ENCODE measurements at regions not wholly inside any gene's neighbourhood (a gene's known extent, or its start where the extent isn't known, plus 50 kb on each side); places are given as distances from the start of the nearest gene placed in this dataset.

GRCh38 chr10:130372222-130372621 is 236.0 kb downstream of the GLRX3 start:
- TF ChIP-seq CTCF (conservative IDR thresholded peaks at IDR 0.05; ENCODE audit: low read depth in 2 of 2), result no peak
- TF ChIP-seq POLR2AphosphoS5 (IDR thresholded peaks at IDR 0.05; ENCODE audit: low read depth), result no peak

All from GM23338 (cell line).